HK-2 (cell line): ENCODE measurements at regions not wholly inside any gene's neighbourhood (a gene's known extent, or its start where the extent isn't known, plus 50 kb on each side); places are given as distances from the start of the nearest gene placed in this dataset.

ENCODE experiments used
- DNase-seq: peaks from one replicate; pipeline ENCODE4 v3.0.0-alpha.2; 2018; ENCODE audit not compliant: unreplicated experiment

DNA sequence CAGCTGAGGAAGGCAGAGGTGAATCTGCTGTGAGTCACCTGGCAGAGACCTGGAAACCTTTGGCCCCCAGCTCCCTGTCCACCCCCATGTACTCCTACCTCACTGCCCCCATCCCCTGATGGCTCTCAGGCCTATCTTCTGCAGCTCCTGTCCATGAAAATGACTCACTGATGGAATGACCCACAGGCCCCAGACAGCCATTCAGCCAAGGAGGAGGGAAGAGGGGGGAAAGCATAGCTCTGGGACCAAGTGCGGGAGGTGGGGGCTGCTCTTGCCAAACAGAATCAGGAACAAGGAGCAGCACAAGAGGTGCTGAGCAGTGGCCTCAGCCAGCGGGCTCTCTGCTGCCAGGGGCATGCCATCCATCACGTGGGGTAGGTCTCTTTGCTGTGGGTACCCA, 111.4 kb upstream of the C1QTNF9B start:
- DNase-seq: no peak

DNA sequence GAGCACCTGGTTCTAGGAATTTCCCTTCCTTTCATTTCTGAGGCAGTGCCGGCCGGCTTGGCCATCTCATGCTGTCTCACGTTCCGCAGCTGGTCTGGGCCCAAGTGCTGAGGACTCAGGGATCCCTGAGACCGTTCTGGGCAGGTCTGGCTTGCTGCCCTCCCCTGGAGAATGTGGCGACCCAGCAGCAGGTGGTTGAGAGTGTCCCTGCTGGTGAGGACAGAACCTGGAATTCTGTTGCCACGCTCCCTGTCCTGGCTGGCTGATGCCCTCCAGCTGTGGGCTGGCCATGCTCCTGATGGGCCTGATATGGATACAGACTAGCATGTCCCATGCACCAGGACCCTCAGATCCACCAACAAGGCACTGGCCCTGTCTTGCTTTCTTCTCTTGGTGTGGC, 114.0 kb upstream of the C1QTNF9B start:
- no peak for DNase-seq

DNA sequence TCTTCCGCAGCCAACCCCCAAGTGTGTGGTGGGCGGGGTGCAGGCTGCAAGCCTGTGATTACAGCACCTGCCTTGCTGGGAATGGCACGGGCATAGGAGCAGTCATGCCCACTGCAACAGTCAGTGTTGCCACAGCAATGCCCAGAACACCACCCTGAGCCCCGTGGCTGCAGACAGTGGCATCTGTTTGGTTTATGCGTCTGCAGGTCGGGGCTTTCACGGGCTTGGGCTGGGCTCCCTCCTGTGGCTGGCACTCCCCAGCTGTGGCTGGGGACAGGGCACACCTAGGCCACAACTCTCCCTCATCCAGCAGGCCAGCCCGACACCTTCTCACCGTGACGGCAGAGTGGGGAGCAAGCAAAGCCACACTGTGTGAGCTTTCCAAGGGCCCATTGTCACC, 115.3 kb upstream of the C1QTNF9B start:
- no peak for DNase-seq

DNA sequence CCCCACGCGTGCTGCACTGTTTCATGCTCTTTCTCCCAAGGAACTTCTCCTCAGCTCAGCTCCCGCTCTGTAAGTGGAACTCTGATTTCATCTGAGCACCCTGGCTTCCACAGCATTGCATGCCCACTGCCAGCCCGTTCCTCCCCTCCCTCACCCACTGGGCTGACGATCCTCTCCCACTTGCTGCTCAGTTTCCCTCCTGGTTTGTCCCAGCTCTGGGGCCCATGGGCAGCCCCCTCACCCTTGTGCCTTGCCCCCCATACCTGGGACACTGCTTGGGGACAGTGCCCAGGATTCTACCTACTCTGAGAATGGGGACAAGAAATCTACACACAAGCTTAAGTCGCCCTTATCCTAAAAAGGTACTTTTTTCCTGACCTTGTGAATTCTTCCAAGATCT, 115.9 kb upstream of the C1QTNF9B start:
- no peak for DNase-seq

DNA sequence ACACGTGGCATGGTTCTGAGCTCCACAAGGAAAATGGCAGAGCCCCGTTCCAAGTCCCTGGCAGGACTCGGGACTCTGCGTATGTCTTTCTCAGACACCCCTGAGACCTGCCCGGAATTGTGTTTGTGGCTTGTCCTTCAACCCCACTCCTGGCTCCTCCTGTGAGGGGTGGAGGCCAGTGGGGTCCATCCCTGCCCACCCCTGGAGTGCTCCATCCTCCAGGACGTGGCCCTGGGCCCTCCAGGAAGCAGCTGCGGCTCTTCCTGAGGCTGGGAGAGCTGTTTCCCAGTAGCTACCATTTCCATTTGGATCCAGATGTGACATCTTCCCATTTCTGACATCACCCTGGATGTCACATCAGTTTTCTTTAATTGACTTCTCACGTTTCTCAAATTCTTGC, 118.7 kb upstream of the C1QTNF9B start:
- no peak for DNase-seq

DNA sequence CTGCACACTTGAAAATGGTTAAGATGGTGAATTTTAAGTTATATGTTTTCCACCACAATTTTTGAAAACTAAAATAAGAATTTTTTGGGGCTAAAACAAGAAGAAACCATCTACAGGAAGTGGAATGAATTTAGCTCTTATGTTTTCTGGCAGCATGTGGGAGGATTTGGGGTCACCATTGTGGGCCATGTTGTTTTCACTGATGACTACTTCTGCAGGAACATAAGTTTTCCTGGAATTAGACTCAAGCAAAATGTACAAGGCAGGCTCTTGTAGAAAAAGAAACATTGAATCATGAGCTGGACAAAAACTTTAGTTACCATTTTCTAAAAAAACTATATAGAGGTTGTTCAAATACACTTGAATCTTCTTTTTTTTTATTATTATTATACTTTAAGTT, 125.3 kb upstream of the C1QTNF9B start:
- DNase-seq: no peak

DNA sequence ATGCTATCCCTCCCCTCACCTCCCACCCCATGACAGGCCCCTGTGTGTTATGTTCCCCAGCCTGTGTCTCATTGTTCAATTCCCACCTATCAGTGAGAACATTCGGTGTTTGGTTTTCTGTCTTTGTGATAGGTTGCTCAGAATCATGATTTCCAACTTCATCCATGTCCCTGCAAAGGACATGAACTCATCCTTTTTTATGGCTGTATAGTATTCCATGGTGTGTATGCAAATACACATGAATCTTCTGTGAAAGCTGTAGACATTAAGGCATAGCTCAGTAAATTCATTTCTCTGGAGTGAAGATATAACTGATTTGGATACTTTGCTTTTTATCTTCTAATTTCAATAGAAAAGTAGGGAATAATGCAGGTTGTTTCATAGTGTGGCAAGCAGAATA, 125.8 kb upstream of the C1QTNF9B start:
- DNase-seq: no peak

DNA sequence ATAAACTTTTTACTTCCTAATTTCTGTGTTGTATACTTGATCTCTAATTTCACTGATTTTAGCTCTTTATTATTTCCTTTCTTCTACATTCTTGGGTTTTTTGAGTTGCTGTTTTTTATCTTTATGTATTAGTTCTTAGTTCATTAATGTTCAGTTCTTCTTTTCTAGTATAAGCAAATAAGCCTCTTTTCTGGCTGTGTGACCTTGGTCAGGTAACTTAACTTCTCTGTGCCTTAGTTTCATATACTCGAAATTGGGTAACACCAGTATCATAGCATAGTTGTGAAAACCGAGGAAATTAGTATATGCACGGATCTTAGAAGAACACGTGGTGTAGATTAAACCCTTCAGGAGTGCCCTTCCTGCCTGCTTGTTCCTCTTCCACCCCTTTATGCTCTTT, 130.2 kb upstream of the C1QTNF9B start:
- DNase-seq: no peak

DNA sequence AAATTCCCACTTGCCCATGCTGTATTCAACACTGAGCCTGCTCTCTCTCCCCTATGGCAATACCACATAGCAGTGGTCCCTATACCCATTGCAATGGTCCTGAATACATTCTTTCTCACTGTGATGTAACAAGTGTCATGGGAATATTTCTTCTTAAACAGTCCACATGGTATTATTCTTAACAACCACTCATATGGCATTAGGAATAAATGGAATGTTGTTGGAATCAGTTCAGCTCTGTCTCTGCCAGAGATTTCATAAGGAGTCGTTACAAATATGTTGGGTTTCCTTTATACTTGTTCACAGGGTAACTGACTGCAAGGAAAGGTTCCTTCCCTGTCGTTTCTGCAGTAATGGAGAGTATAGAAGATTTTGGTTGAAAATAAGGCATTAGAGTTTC, 128.3 kb upstream of the SPATA13 start:
- no peak for DNase-seq

DNA sequence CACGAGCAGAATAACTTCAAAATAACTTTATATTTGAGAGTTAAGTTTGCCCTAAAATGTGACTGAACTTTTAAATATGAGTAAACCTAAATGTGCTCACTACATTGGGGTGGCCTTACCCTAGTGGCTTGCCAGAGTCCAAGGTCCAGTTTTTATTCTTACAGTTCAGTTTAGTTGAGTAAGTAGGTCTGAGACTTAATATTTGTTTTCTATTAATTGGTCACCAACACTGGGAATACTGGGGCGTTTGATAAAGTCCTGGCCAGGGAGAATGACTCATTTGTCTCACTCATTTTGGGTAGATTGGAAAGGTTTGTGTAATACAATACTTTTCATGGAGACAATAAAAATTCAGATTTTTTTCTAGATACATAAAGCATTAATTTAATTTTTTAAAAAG, 127.8 kb upstream of the SPATA13 start:
- DNase-seq: no peak

DNA sequence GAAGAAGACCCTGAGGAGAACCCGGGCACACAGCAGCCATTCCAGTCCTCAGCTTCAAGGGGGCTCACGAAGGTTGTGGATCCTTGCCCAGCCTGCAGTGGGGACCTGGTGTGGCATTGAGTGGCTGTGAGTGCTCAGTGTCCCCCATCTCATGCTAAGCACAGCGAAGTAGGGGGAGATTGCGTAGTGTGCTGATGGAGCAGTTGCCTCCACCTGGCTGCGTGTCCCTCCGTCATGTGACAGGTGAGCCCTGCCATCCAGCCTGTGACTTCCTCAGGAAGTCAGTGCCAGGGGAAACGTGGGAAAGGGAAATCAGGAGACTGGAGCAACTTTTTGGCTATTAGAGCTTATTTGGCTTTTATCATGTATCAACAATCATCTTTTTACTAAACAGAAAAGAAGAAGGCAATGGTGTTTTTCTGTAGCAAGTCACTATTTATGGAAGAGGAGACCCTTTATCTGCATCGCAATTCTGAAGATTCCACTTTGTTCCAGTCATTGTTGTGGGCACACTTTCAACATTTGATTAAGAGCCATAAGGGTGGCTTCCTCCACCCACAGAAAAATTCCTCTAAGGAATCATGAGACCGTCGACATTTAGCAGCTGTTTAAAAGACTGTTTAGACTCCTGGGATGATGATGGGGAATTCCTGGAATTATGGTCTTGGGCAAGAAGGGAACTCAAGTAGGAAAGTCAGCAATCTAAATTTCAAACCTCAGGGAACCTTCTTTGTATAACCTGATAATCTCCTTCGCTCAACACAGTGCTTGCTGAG, 126.8 kb upstream of the SPATA13 start:
- no peak for DNase-seq

DNA sequence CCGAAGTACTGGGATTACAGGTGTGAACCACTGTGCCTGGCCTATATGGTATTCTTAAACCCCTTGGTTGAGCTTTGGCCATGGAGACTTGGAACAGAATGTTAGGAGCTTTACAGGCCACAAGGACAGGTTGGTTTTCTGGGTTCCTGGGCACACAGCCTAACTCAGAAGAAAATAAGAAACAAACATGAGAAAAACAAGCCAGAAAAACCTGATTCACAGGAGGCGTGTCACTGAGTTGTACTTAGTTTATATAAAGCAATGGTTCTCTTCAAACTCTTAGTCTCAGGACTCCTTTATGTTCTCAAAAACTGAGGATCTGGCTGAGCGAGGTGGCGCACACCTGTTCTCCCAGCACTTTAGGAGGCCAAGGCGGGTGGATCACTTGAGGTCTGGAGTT, 125.1 kb upstream of the SPATA13 start:
- DNase-seq: no peak

DNA sequence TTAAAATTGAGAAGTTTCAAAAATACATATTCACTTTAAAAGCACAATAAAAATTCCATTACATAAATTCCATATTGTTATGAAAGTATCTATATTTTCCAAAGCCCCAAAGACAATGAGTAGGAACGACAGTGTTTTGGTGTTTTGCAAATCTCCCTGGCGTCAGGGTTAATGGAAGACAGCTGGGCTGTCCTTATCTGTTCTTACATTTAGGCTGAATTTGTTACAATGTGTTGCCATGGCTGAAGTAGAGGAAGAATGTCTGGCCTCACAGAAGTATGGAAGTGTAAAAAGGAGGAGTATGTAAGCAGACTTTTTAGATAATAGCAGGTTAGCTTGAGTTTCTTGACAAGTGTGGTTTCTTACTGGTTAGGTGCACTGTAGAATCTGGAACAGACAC, 124.4 kb upstream of the SPATA13 start:
- no peak for DNase-seq

DNA sequence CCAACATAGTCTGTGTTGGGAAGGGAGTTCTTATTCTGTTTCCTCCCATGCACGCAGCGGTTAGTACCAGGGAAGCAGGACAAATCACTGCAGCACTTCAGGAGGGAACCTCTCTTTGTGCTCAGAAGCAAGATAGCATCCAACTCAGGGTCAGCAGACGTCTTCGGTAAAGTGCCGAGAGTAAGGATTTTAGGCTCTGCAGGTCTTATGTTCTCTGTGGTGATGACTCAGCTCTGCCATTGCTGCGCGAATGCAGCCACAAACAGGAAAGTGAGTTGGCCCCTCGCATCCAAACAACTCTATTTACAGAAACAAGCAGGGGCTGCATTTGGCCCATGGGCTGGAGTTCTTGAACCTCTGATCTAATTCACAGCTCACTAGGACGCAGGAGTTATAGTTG, 122.1 kb upstream of the SPATA13 start:
- no peak for DNase-seq

DNA sequence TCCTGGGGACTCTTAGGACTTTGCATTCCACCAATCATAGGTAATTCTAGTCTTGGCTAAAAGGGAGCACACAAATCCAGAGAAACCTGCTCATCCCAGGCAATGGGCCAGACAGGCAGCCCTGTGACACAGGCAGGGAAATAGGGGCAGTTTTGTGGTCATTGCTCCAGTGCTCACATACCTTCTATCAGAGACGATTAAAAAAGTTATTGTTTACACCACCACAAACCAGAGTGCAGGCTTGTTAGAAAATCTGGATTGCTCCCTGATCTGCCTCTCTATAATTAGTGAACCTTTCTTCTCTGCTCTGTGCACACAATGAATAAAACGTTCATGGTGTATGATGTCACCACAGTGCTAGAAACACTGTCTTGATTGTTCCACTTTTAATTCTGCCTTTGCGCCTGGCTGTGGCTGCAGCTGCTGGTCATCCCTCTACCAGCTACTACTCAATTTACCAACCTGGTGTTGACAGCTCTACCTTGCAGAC, 121.6 kb upstream of the SPATA13 start:
- no peak for DNase-seq

DNA sequence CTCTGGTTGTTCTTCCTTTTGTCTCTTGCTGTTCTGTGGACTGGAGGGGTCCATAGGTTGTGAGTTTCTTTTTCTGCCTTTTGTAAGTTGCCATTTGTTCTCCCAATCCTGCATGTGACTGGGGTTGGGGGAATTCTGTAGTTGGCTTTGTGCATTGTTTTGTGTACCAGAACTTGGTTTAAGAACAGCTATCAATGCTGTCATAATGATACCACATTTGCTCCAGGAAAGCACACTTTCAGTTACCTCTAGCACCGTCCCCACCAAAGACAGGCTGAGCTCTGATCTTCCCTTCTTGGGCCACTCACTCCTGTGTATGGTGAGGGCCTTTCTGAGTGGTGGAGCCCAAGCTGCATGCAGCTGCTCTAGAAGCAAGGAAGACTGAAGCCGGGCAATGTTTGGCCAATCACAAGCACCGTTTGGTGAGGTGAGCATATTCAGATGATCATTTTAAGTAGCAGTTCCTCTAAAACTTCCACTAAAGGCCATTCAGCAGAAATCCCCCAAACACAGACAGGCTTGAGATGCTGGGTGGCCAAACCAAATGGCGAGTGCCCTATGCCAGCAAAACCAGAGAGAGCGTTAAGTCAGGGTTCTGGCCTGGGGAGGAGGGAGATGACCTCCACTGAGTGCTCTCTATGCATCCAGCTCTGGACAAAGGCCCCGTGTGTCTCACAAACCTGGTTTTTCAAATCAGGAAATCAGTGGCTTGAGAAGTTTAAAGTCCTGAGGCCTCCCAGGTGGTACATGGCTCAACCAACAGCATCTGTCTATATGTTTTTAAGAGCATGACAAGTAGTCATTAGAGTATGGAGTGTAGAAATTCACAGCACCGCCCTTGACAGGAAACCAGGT, 120.7 kb upstream of the SPATA13 start:
- no peak for DNase-seq

DNA sequence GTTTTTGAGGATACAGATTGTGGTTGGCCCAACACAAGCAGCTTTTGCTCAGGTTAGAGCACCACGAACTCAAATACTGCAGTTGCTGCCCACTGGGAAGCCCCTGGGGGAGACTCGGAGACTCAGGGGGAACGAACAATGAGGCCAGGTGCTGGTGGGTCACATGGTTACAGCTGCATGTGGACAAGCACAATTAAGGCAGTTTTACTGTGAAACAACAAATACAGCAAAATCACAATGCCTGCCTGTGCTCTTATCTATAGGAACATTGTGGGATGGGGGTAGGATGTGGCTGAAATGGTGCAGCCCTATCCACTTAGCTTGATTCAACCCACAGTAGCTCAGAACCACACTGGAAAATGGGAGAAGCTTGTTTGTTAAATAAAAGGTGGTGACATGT, 119.7 kb upstream of the SPATA13 start:
- no peak for DNase-seq

DNA sequence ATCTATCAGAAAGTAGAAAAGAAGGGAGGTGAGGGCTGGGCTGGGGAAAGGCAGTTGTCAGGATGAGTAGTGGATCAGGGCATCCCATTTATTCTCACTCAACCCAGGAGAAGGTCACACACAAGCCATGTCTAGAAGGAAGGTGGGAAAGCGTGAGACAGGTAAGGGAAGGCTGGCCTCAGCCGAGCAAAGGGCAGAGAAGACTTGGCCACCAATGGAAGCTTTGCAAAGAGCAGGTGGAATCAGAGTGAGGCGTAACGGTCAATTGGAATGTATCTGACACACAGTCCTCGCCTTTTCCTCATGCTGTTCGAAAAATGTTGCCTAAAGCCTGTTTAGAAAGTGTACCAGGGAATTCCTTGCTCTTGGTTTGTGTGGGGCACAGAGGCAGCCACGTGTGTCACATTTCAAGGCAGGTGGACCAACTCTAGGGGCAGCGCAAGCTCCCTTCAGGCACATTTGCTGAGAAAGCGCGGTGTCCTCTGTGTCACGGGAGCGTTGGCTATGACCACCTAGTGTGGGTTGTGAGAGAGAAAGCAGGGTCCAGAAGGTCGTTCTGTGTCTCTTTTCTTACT, 118.8 kb upstream of the SPATA13 start:
- DNase-seq: no peak

DNA sequence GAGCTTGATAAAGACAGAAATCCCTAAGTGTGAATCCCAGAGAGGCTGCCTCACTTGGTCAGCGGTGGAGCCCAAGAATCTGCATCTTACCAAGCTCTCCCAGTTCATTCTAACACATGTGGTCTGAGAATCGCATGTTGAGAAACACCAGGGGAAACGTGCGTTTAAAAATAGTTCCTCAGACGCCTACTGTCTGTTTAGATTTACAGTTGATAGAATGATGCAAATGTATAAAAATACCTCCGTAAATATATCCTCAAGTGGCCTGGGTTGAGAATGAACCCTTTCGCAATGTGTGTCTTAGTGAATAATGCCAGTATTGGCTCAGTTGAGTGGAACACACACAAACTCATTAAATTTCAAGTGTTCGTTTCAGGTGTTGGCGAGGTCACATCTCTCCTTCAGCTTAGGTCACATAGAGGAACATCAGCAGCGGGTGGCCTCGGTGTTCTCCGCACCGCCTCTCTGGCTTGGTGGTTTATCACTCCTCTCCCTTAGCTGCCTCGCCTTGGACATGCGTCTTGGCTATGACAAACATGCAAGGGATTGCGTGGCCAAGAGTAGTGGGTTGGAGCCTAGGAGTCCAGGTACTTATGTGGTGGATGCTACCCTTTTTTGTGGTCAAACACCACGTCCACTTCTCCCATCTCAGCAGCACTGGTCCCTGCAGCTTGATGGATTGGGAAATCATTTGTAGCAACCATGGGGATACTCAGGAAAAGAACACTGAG, 117.6 kb upstream of the SPATA13 start:
- no peak for DNase-seq

DNA sequence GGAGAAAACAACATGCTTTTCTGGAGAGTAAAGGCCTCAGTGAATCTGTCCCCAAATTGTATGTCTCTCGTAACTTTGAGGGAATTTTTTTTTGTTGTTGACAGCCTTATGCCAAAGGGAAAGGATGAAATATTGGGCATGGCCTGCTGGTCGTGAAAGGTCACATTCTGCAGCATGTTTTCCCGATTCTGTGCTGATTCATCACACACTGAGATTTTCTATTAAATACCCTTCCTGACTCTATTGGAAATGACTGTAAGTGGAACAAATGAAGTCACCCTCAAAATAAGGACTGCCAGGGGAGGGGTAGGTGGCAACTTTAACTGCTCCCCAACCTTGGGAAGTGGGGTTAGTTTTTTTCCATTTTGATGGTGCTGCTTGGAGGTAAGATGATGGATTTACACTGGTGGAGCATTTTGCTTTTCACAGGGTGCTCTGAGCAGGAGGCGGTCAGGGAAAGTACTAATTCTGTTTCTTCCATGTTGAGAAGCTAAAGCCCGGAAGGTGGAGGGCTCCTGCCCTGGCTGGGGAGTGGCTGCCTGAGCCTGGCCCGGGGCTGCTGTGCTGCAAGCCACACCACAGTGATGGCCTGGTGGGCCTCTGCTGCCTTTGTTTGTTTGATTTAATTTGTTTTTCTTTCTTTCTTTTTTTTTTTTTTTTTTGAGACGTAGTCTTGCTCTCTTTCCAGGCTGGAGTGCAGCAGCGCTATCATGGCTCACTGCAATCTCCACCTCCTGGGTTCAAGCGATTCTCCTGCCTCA, 116.8 kb upstream of the SPATA13 start:
- DNase-seq: no peak

DNA sequence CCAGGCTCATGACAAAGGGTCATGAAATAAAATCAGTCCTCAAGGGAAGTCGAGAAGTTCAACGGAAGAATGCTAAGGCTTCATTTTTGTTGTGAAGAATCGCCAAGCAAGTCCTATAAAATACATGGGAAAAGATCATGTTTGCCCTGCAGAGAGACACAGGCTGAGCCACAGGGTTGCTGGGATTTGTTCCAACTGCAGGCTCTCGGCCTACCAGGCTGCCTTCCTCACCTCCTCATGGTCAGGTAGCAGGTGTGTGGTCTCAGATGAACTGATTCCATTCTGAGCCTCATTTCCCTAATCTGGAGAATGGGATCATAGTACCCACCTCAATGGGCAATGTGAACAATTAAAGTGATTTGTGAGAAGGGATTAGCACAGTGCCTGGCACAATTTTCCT, 114.9 kb upstream of the SPATA13 start:
- no peak for DNase-seq
